VCaP (cell line): ENCODE measurements at regions not wholly inside any gene's neighbourhood (a gene's known extent, or its start where the extent isn't known, plus 50 kb on each side); places are given as distances from the start of the nearest gene placed in this dataset.

Experiments used
- H3K27ac ChIP-seq: fragments of 450-650 bp; 2 replicates; pipeline ENCODE4 v1.5.1; 2017
- CTCF ChIP-seq: fragments of 450-650 bp; conservative IDR thresholded peaks from 2 replicates; pipeline ENCODE4 v1.5.1; 2017; ENCODE audit warnings: mild to moderate bottlenecking, moderate library complexity

- H3K27ac ChIP-seq = no peak overlapping the region
- TF ChIP-seq CTCF = no peak
Measured at GRCh38 chr21:16055014-16055413, 325.2 kb downstream of the USP25 start.

GRCh38 chr21:16058896-16059295 lies 329.1 kb downstream of the USP25 start:
- no peak for TF ChIP-seq CTCF
- H3K27ac ChIP-seq = no peak overlapping the region

- TF ChIP-seq CTCF = no peak
- no peak overlapping the region for H3K27ac ChIP-seq
Measured at GRCh38 chr21:16059981-16060380, 330.2 kb downstream of the USP25 start.

GRCh38 chr21:16061194-16061593 lies 331.4 kb downstream of the USP25 start:
- no peak for TF ChIP-seq CTCF
- no peak overlapping the region for H3K27ac ChIP-seq

GRCh38 chr21:16069178-16070112 lies 339.7 kb downstream of the USP25 start:
- no peak overlapping the region for H3K27ac ChIP-seq
- no peak for TF ChIP-seq CTCF

- no peak overlapping the region for H3K27ac ChIP-seq
Measured at GRCh38 chr21:16070207-16070651, 340.4 kb downstream of the USP25 start.

GRCh38 chr21:16071092-16071491 lies 341.3 kb downstream of the USP25 start:
- no peak overlapping the region for H3K27ac ChIP-seq
- no peak for TF ChIP-seq CTCF

More at GRCh38 chr21:16070207-16070651, 340.4 kb downstream of the USP25 start:
- TF ChIP-seq CTCF = peak; percentile 37
